ENCODE measurements at regions not wholly inside any gene's neighbourhood (a gene's known extent, or its start where the extent isn't known, plus 50 kb on each side); places are given as distances from the start of the nearest gene placed in this dataset.

DNA sequence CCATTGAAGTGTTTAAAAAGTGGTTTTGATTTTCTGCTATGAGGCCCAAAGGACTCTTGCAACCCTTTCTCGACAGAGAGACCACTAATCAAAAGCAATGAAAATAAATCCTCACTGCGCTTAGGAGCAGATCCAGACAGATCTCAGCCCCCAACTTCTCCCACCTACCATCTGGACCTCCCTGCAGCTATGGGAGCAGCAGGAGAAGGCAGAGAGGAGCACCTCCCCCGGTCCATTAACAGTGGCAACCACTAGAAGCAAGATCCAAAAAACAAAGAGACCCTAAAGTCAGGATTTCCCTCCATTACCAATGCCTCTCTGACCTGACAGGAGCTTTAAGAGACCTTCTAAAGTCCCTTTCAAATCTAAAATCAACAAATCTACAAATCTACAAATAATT is 99.0 kb upstream of the LSM8 start:
- DNase-seq, result no peak

DNA sequence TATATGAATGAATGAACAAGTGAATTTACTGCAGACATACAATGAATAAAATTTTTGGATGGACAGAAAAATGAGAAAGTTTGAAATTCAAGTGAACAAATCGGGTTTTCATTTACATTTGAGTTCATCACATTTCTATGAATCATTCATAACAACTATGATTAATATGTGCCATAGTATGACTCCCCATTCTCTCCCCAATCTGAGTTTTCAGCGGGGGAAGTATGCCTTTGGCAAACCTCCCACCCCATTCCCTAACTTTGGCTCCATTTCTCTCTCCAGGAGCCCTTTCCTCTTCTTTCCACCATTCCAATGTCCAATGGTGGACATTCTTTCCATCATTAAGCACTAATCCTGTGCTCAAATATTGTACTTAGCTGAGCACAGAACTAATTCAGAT is 96.8 kb upstream of the LSM8 start:
- no peak for DNase-seq

DNA sequence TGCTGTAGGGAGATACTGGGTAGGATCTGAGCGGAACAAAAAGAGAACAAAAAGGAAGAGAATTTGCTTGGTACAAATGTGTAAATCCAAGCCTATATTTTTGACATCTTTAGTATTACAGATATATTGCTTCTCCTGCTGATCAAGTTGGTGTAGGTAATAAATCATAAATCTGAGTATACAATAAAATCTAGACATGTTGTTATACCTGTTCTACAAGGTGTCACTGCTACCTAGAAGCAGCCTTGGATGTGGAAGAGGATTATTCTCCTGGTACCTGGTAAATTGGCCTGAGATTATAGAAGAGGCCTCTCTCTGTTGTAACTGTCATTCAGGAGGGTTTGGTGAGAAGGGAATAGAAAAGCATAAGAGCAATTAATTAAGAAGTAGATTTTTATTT is 89.9 kb upstream of the LSM8 start:
- DNase-seq, result no peak

DNA sequence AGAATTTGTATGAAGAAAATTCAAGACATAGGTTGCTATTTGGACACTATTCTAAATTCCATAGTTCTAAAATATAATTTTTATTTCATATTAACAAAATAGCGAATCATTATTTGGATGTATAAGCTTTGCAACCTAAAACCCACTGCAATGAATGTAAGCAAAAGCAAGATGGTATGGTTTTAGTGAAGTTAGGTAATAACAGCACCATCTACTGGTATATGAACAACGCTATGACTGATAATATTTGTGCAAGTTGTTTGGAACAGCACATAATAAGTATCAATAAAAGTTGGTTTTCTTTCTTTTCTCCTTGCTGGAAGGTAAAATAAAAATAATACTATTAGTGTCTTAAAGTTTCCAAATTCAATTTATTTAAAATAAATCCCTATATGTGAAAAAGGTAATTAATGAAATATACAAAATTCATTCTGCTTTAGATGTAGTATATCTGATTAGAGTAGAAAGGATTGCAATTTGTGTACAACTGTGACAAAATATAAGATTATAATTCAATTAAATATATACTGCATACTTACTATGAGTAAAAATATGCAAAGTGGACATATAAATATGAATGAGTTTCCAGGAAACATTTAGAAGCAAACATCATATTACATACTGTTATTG is 79.0 kb upstream of the LSM8 start:
- peak; percentile 24 for DNase-seq

DNA sequence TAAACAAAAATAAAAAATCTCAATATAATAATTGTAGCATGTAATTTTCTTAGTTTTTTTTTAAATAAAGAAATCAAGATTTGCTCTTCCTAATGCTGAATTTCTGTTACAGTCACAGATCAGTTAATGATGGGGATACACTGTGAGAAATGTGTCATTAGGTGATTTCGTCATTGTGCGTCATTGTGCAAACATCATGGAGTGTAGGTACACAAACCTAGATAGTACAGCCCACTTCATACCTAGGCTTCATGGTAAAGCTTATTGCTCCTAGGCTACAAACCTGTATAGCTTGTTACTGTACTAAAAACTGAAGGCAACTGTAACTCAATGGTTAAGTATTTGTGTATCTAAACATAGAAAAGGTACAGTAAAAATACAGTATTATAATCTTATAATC is 74.4 kb upstream of the LSM8 start:
- DNase-seq, result no peak

DNA sequence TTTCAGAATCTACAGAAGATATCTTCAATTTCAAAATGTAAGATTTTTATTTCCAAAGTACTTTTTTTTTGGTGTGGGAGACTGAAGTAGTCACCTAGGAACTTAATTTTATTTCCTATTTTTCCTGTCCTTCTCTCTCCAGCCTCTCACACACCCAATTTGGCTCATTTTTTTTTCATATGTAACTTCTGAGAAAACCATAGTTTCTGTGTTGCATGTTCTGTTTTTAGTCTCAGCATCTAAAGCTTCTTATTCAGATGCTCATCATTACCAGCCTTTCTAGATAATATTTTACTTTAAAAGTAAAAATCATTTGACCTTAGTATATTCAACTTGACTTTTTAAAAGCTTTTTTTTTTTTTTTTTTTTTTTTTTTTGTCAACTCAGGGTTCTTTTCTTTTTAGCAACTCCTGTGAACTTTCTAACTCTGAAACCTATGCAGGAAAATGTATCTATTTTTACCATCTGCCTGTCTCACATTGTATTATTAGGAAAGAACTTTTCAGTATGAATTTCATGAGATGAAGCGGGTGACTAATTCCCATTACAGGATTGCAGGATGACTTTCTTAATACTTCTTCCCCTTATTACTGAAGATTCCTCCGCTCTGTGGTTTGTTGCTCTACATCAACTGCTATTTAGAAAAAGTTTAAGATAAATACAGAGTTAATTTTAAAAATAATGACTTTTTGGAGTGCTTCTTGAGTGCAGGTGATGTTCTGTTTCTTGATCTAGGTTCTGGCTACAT is 73.6 kb upstream of the LSM8 start:
- DNase-seq, result no peak

DNA sequence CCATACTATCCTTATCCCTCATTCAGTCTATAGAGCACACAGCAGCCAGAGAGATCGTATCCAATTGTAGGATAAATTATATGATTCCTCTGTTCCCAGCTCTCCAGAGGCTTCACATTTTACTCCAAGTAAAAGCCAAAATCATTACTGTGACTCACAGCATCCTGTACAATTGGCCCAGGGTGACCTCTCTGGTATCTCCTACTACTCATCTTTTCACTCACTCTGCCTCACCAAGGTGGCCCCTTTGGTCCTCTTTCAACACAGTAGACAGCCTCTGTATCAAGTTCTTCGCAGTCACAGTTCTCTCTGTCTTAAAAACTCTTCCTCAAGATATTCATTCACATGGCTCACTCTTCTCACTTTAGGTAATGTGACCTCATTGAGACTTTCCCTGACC is 72.6 kb upstream of the LSM8 start:
- DNase-seq, result no peak

DNA sequence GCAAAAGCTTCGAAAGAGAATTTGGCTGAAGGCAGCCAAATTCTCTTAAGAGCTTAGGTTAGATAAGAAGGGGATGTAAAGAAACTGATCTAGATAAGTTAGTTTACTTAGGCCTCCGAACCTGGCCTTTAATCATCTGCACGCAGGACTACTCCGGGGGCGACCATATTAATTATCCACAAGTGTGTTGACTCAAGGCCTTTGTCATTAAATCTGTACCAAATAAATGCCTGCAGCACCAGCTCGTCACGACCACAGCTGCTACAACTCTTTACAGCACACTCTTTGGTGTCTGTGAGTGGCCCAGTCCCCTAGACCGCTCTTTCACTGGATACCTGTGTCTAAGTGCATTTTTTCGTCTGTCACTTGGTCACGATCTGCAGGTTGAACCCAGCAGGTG is 69.8 kb upstream of the LSM8 start:
- no peak for DNase-seq

DNA sequence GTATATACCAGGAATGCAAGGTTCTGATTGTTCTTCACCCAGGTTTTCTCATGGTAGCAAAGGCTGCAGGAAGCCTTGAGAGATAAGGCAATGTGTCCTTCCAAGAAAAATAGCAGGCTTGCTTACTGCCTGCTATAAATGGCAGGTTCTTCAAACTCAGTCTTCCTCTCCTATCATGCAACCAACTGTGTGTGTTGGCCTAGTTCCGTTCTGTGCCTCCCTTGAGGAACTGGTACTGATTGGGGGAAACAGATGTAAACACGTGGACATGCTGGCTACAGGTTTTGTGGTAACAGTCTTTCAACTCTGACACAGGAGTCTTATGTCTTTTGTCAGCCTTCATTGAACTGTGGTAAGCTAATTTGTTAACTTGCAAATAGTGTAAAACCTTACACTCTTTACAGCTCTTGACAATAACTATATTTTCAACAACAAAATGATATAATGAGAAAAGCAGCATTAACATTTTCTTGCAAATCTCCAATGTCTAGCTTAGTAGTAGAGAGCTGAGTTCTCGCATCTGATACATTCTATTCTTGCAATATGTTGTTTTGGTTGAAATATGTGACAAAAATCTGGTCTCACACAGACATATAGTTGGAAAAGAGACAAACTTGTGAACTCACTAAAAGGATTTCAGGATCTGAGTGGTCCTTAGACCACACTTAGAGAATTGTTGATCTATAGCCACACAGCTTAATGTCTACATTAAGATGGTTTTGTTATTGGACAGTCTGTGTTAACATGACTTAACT is 54.7 kb upstream of the LSM8 start:
- DNase-seq, result no peak

DNA sequence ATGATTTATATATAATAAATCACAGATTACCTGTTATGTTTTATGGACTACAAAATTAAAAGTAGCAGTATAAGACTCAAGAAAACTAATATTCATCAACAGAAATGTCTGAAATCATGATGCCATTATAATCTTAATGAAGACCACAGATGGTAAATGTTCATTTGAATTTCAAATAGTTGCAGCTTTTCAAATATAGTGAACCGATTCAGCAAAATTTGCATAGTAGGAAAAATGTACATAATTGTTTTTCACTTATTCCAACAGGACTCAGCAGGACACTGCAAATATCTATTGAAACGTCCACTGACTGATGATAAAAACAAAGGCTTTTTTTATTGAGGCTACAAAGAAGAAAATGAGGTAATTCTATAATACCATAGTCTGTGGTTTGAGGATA is 51.2 kb upstream of the LSM8 start:
- no peak for DNase-seq
